ENCODE measurements at regions not wholly inside any gene's neighbourhood (a gene's known extent, or its start where the extent isn't known, plus 50 kb on each side); places are given as distances from the start of the nearest gene placed in this dataset.

DNA sequence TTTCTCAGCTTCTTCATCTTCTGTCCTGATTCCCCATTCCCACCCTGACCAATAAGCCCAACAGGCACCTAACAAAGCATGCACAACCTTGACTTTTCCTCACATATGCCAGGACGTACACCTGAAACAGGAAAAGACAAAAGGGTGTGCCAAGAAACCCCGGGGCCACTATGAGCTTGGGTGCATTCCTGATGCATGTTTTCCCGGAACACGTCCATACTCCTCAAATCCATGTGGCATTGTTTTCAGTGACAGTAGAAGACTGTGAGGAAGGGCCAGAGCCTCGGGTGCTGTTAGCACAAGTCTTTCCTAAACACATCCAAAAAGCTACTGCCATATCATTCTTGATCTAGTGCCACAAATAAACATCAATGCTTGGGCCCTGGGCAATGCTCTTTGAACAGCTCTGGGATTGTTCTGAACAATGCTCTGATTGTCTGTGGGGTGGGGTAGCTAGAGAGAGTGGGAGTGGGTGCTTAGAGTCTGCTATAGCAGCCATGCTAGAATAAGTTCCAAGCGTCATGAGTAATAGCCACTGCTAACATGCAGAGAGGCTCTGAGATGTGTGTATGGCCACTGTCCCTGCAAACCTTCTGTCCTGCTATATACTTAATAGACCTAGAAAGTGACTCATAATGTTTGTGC is 181.7 kb upstream of the CRIM1 start (continued):
- no peak for TF ChIP-seq ZNF707 (tag by site-specific recombination; IDR thresholded peaks at IDR 0.05)
- TF ChIP-seq, protein P1, sequence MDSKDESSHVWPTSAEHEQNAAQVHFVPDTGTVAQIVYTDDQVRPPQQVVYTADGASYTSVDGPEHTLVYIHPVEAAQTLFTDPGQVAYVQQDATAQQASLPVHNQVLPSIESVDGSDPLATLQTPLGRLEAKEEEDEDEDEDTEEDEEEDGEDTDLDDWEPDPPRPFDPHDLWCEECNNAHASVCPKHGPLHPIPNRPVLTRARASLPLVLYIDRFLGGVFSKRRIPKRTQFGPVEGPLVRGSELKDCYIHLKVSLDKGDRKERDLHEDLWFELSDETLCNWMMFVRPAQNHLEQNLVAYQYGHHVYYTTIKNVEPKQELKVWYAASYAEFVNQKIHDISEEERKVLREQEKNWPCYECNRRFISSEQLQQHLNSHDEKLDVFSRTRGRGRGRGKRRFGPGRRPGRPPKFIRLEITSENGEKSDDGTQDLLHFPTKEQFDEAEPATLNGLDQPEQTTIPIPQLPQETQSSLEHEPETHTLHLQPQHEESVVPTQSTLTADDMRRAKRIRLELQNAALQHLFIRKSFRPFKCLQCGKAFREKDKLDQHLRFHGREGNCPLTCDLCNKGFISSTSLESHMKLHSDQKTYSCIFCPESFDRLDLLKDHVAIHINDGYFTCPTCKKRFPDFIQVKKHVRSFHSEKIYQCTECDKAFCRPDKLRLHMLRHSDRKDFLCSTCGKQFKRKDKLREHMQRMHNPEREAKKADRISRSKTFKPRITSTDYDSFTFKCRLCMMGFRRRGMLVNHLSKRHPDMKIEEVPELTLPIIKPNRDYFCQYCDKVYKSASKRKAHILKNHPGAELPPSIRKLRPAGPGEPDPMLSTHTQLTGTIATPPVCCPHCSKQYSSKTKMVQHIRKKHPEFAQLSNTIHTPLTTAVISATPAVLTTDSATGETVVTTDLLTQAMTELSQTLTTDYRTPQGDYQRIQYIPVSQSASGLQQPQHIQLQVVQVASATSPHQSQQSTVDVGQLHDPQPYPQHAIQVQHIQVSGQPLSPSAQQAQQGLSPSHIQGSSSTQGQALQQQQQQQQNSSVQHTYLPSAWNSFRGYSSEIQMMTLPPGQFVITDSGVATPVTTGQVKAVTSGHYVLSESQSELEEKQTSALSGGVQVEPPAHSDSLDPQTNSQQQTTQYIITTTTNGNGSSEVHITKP (tag by site-specific recombination; IDR thresholded peaks at IDR 0.05) = no peak

DNA sequence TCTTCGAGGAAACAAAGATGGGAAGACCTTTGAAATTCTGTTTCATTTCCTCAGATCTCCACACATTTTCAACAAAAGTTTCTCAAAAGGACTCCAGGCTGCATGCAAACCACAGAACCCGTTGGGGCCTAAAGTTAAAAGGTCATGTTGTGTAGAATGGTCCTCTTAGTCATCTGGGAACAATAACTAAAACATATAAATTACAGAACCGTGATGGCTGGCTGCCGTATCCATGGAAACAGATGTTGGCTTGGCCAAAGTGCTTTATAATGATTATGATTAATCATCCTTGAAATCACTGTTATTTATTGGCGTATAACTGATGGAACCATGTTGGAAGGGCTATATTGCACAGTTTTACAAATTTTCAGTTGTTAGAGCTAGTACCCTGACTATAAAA is 182.8 kb upstream of the CRIM1 start:
- CTCF ChIA-PET = no interaction called here
- Histone ChIP-seq H3K9me3 (ENCODE audit: control insufficient read depth, insufficient read depth, low read depth, low read length) (no peaks in the 10 kb centered on the region), H3K27ac (ENCODE audit: extremely low read depth, low read depth, low read length) (no peak overlapping the region), H3K36me3 (ENCODE audit: control insufficient read depth in 2 of 2, insufficient read depth in 1 of 2, low read length in 2 of 2) (no peaks in the 10 kb centered on the region), H3K4me3 (ENCODE audit: low read depth, low read length) (no peak overlapping the region), H3K4me1 (ENCODE audit: control insufficient read depth, insufficient read depth, low read length) (no peaks in the 10 kb centered on the region)
- POLR2A ChIA-PET = no interaction called here
- TF ChIP-seq REPIN1 (tag by site-specific recombination; IDR thresholded peaks at IDR 0.05; ENCODE audit: low read depth) (no peak), ZNF791 (tag by site-specific recombination; IDR thresholded peaks at IDR 0.05) (no peak), ZNF837 (tag by site-specific recombination; IDR thresholded peaks at IDR 0.05) (no peak), ZNF133 (tag by site-specific recombination; IDR thresholded peaks at IDR 0.05) (no peak), ZNF239 (tag by site-specific recombination; IDR thresholded peaks at IDR 0.05) (no peak), ZNF530 (tag by site-specific recombination; IDR thresholded peaks at IDR 0.05; ENCODE audit: low read depth) (no peak), ZNF654 (tag by site-specific recombination; IDR thresholded peaks at IDR 0.05; ENCODE audit: low read depth) (no peak), ZNF792 (tag by site-specific recombination; IDR thresholded peaks at IDR 0.05) (no peak), ZNF155 (tag by site-specific recombination; IDR thresholded peaks at IDR 0.05) (no peak), PRDM1 (tag by site-specific recombination; IDR thresholded peaks at IDR 0.05) (no peak), ZNF626 (tag by site-specific recombination; IDR thresholded peaks at IDR 0.05) (no peak), ZNF157 (tag by site-specific recombination; IDR thresholded peaks at IDR 0.05) (no peak), ZNF473 (tag by site-specific recombination; IDR thresholded peaks at IDR 0.05) (no peak), ZEB2 (tag by site-specific recombination; IDR thresholded peaks at IDR 0.05) (no peak), ZNF510 (tag by site-specific recombination; IDR thresholded peaks at IDR 0.05; ENCODE audit: insufficient replicate concordance) (no peak), ZNF623 (tag by site-specific recombination; IDR thresholded peaks at IDR 0.05) (no peak), KLF1 (tag by site-specific recombination; IDR thresholded peaks at IDR 0.05) (no peak), ZNF169 (tag by site-specific recombination; IDR thresholded peaks at IDR 0.05) (no peak)
- TF ChIP-seq, protein P2, sequence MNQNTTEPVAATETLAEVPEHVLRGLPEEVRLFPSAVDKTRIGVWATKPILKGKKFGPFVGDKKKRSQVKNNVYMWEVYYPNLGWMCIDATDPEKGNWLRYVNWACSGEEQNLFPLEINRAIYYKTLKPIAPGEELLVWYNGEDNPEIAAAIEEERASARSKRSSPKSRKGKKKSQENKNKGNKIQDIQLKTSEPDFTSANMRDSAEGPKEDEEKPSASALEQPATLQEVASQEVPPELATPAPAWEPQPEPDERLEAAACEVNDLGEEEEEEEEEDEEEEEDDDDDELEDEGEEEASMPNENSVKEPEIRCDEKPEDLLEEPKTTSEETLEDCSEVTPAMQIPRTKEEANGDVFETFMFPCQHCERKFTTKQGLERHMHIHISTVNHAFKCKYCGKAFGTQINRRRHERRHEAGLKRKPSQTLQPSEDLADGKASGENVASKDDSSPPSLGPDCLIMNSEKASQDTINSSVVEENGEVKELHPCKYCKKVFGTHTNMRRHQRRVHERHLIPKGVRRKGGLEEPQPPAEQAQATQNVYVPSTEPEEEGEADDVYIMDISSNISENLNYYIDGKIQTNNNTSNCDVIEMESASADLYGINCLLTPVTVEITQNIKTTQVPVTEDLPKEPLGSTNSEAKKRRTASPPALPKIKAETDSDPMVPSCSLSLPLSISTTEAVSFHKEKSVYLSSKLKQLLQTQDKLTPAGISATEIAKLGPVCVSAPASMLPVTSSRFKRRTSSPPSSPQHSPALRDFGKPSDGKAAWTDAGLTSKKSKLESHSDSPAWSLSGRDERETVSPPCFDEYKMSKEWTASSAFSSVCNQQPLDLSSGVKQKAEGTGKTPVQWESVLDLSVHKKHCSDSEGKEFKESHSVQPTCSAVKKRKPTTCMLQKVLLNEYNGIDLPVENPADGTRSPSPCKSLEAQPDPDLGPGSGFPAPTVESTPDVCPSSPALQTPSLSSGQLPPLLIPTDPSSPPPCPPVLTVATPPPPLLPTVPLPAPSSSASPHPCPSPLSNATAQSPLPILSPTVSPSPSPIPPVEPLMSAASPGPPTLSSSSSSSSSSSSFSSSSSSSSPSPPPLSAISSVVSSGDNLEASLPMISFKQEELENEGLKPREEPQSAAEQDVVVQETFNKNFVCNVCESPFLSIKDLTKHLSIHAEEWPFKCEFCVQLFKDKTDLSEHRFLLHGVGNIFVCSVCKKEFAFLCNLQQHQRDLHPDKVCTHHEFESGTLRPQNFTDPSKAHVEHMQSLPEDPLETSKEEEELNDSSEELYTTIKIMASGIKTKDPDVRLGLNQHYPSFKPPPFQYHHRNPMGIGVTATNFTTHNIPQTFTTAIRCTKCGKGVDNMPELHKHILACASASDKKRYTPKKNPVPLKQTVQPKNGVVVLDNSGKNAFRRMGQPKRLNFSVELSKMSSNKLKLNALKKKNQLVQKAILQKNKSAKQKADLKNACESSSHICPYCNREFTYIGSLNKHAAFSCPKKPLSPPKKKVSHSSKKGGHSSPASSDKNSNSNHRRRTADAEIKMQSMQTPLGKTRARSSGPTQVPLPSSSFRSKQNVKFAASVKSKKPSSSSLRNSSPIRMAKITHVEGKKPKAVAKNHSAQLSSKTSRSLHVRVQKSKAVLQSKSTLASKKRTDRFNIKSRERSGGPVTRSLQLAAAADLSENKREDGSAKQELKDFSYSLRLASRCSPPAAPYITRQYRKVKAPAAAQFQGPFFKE (tag by site-specific recombination; IDR thresholded peaks at IDR 0.05; ENCODE audit: borderline replicate concordance) = no peak
- TF ChIP-seq, protein P3, sequence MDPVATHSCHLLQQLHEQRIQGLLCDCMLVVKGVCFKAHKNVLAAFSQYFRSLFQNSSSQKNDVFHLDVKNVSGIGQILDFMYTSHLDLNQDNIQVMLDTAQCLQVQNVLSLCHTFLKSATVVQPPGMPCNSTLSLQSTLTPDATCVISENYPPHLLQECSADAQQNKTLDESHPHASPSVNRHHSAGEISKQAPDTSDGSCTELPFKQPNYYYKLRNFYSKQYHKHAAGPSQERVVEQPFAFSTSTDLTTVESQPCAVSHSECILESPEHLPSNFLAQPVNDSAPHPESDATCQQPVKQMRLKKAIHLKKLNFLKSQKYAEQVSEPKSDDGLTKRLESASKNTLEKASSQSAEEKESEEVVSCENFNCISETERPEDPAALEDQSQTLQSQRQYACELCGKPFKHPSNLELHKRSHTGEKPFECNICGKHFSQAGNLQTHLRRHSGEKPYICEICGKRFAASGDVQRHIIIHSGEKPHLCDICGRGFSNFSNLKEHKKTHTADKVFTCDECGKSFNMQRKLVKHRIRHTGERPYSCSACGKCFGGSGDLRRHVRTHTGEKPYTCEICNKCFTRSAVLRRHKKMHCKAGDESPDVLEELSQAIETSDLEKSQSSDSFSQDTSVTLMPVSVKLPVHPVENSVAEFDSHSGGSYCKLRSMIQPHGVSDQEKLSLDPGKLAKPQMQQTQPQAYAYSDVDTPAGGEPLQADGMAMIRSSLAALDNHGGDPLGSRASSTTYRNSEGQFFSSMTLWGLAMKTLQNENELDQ (tag by site-specific recombination; IDR thresholded peaks at IDR 0.05; ENCODE audit: low read depth) = no peak

All from HEK293 (cell line).